Brain microvascular endothelial cell (primary cell): ENCODE measurements at regions not wholly inside any gene's neighbourhood (a gene's known extent, or its start where the extent isn't known, plus 50 kb on each side); places are given as distances from the start of the nearest gene placed in this dataset.

ENCODE experiments used
- DNase-seq: peaks from one replicate; pipeline ENCODE4 v3.0.0-alpha.2; 2020
- H3K27ac ChIP-seq: fragments of 250-450 bp; sonication (Bioruptor Pico); 2 replicates; pipeline ENCODE4 v1.5.1; 2020; ENCODE audit warnings: mild to moderate bottlenecking, moderate library complexity
- H3K27me3 ChIP-seq: fragments of 250-450 bp; sonication (Bioruptor Pico); replicated peaks from 2 replicates; pipeline ENCODE4 v1.5.1; 2020; ENCODE audit warnings: mild to moderate bottlenecking
- H3K36me3 ChIP-seq: fragments of 250-450 bp; sonication (Bioruptor Pico); replicated peaks from 2 replicates; pipeline ENCODE4 v1.5.1; 2020; ENCODE audit warnings: mild to moderate bottlenecking
- H3K4me3 ChIP-seq: 2 replicates; pipeline ENCODE4 v1.5.1; 2011; ENCODE audit warnings: low read depth, mild to moderate bottlenecking, control low read depth, low read length, moderate library complexity
- in situ Hi-C: cut with HindIII; loops from 2 replicates; pipeline ENCODE4 v1.10.0; 2017; ENCODE audit warnings: low sequenced_read_pairs, low pct_ligation_motif_present
- TF ChIP-seq, protein P1 (sequence below): IDR thresholded peaks from 2 replicates; pipeline ENCODE4 v1.5.1; 2011; ENCODE audit warnings: low read depth, mild to moderate bottlenecking, moderate library complexity, low read length, control low read depth, inconsistent platforms; ENCODE audit errors: missing control alignments

DNA sequence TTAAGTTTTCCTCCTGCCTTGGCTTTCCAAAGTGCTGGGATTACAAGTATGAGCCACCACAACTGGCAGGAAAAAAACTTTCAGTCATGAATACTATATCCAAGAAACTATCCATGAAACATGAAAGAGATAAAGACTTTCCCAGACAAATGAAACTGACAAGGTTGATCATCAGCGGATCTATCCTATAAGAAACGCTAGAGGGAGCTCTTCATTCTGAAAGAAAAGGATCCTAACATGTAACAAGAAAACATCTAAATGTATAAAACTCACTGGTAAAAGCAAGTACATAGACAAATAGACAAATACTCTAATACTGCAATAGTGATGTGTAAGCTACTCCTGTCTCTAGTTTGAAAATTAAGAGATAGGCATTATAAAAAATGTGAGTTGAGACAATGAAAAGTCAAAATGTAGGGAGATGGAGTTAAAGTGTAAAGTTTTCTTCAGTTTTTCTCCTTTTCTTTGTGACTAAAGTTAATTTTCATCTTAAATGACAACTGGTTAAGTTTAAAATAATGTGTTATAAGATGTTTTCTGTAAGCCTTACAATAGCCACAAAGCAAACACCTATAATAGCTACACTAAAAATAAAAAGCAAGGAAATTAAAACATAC is 79.6 kb upstream of the TEKT1 start:
- TF ChIP-seq, protein P1, sequence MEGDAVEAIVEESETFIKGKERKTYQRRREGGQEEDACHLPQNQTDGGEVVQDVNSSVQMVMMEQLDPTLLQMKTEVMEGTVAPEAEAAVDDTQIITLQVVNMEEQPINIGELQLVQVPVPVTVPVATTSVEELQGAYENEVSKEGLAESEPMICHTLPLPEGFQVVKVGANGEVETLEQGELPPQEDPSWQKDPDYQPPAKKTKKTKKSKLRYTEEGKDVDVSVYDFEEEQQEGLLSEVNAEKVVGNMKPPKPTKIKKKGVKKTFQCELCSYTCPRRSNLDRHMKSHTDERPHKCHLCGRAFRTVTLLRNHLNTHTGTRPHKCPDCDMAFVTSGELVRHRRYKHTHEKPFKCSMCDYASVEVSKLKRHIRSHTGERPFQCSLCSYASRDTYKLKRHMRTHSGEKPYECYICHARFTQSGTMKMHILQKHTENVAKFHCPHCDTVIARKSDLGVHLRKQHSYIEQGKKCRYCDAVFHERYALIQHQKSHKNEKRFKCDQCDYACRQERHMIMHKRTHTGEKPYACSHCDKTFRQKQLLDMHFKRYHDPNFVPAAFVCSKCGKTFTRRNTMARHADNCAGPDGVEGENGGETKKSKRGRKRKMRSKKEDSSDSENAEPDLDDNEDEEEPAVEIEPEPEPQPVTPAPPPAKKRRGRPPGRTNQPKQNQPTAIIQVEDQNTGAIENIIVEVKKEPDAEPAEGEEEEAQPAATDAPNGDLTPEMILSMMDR: peak; percentile 51
- in situ Hi-C loops: no loop called here
- peaks cover 3% of the 10 kb centered on the region for H3K27me3 ChIP-seq
- H3K27ac ChIP-seq: no peak overlapping the region
- peak; percentile 18 for DNase-seq
- H3K36me3 ChIP-seq: no peaks in the 10 kb centered on the region
- no peak overlapping the region for H3K4me3 ChIP-seq

DNA sequence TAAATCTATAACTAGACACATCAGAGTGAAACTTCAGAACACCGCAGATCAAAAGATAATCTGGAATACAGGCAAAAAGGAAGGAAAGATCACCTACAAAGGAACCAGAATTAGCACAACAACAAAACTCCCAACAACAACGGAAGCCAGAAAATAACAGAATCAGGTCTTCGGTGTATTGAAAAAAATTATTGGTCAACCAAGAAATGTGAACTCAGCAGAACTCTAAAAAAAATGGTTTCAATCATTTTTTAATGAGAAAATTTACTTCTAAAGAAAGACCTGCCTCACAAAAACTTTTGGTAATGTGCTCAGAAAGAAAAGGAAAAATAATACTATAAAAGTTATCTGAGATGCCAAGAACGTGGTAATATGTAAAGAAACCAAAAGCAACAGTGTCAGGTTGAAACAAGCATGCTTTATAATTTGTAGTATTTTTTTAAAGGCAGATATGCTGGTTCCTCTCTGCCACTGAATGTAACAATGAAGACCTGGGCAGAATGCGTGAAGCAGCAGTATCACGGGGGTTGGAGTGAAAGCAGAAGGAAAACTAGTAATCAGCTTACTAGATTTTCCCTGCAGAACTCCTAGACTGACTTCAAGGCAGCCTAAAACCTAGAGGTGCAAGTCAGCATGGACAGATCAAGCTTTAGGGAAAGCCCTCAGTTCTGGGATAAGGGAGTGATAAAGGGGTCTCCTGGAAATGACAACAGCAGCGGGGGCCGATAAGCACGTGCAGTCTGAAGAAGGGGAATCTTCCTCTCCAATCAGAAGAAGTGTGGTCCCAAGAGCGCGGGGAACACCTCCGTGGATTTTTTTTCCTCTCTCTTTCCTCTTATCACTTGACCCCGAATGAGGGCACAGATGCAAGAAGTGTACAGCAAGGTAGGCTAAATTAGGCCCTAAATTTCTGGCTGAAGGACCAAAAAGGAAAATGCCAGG is 80.9 kb upstream of the TEKT1 start:
- Histone ChIP-seq H3K27me3 (peaks cover 3% of the 10 kb centered on the region), H3K4me3 (no peak overlapping the region), H3K27ac (no peak overlapping the region), H3K36me3 (no peaks in the 10 kb centered on the region)
- DNase-seq: no peak
- TF ChIP-seq, protein P1: no peak
- in situ Hi-C loops: no loop called here

DNA sequence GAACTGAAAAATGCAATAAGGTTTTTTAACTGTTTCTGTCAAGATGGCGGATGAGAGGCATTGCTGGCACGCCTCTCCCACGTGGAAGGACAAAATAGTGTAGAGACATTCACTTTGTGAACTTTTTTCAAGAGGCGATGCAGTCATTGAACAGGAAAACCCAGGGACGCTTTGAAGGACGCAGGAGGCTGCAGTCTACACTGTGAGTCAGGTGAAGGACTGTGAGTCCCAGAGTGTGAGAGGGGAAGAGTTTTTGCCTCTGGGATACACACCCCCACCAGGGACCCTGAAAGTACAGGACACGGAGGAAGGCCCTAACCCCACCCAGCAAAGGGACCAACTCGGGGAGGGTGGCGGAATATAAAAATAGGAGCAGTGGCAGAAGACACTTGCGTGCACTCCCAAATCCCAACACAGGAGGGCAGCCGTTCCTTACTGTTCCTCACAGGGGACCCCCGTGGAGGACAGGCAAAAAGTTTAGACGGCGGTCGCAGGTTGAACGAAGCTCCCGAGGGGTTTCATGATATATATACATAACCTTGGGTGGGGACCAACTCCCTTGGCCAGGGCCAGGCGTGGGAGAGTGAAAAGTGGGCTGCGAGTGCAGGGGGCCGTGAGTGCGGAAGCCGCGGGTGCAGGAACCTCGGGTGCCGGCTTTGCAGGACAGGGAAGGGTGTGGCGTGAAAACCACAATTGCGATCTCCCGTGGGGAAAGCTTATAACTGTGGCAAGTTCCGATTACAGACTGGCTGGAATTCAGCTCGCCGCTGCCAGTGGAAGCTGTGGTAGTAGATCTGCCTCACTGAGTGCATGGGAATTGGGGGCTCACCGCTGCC is 82.0 kb upstream of the ALOX12 start:
- no peak overlapping the region for H3K27ac ChIP-seq

DNA sequence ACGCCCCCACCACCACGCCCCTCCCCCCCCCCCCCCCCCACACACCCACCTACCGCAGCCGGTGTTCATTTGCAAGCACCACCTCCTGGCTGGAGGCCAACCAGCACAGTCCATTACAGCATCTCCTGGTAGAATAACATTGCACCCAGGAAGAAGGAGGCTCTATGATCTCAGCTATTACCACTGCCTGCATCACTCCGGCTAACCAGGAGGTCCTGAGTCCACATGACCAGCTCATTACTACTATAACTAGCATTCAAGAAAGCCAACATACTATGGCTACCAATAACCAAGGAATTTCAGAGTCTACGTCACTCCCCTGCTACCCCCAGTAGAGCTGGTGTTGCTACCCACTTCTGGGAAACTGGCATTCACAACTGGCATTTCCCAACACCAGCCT is 81.1 kb upstream of the ALOX12 start:
- DNase-seq: no peak

More for the DNA sequence above, 82.0 kb upstream of the ALOX12 start:
- in situ Hi-C loops: no loop called here
- no peaks in the 10 kb centered on the region for H3K36me3 ChIP-seq
- peaks cover 3% of the 10 kb centered on the region for H3K27me3 ChIP-seq
- DNase-seq: peak; percentile 47
- TF ChIP-seq, protein P1: peak; percentile 88
- H3K4me3 ChIP-seq: no peak overlapping the region

DNA sequence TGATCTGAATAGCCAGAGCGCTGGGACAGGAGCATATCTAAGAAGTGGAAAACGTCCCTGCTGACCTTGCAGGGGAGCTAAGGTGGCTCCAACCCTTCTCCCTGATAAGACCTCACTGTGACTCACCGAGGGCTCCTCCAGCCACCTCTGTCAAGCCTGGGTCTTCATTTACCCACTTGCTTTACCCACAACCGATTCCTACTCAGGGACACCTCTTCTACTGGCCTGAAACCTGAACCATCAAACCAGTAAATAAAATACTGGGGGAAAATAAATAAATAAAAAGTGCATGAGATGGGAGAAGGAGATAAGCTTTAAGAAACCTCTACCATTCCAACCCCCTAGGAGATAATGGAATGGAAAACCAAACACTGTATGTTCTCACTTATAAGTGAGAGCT is 80.2 kb upstream of the ALOX12 start:
- in situ Hi-C loops: no loop called here
- Histone ChIP-seq H3K36me3 (no peaks in the 10 kb centered on the region), H3K4me3 (no peak overlapping the region), H3K27ac (no peak overlapping the region), H3K27me3 (peaks cover 3% of the 10 kb centered on the region)
- TF ChIP-seq, protein P1: no peak
- DNase-seq: no peak

More for the DNA sequence above, 81.1 kb upstream of the ALOX12 start:
- Histone ChIP-seq H3K27me3 (peaks cover 3% of the 10 kb centered on the region), H3K36me3 (no peaks in the 10 kb centered on the region), H3K4me3 (no peak overlapping the region), H3K27ac (no peak overlapping the region)
- in situ Hi-C loops: no loop called here
- TF ChIP-seq, protein P1: no peak
